ENCODE measurements at regions not wholly inside any gene's neighbourhood (a gene's known extent, or its start where the extent isn't known, plus 50 kb on each side); places are given as distances from the start of the nearest gene placed in this dataset.

DNA sequence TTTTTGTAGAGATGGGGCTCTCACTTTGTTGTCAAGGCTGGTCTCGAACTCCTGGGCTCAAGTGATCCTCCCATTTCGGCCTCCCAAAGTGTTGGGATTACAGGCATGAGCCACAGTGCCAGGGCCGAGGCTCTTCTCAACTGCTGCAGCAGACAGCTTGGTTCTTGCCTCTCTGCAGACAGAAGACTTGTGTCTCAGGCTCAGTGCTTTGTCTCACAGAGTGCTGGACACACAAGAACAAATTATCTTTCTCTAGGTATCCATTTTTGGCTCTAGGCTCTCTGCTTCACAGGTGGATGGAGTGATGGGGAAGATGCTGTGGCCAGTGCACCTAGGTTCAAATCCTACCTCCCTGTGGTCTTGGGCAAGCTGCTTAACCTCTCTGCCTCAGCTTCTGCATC, 80.8 kb upstream of the RNU2-1 start (continued):
- TF ChIP-seq, protein P1, sequence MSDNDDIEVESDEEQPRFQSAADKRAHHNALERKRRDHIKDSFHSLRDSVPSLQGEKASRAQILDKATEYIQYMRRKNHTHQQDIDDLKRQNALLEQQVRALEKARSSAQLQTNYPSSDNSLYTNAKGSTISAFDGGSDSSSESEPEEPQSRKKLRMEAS (IDR thresholded peaks at IDR 0.05): no peak
- TF ChIP-seq SIX5 (IDR thresholded peaks at IDR 0.05; ENCODE audit: low read depth, low read length) (no peak), CHD2 (IDR thresholded peaks at IDR 0.05; ENCODE audit: low read length) (no peak), JUND (IDR thresholded peaks at IDR 0.05; ENCODE audit: low read length) (no peak), TEAD4 (IDR thresholded peaks at IDR 0.05; ENCODE audit: low read depth, low read length) (no peak), TCF12 (IDR thresholded peaks at IDR 0.05; ENCODE audit: low read depth, low read length) (no peak), KDM1A (IDR thresholded peaks at IDR 0.05; ENCODE audit: borderline replicate concordance, low read length) (no peak), EZH2 (IDR thresholded peaks at IDR 0.05; ENCODE audit: low read depth, low read length, severe bottlenecking) (no peak), BACH1 (IDR thresholded peaks at IDR 0.05; ENCODE audit: low read length) (no peak)

All from H1 (cell line).